ENCODE measurements at regions not wholly inside any gene's neighbourhood (a gene's known extent, or its start where the extent isn't known, plus 50 kb on each side); places are given as distances from the start of the nearest gene placed in this dataset.

GRCh38 chr14:49461529-49462401 is 124.4 kb downstream of the RPS29 start:
- no CpG with 5 or more reads among the region's 2 CpGs for WGBS (ENCODE audit: extremely low coverage, insufficient read length, low lambda C conversion rate)
- Histone ChIP-seq H3K9me3 (ENCODE audit: control insufficient read depth, low read depth, low read length) (no peaks in the 10 kb centered on the region), H3K14ac (ENCODE audit: insufficient read depth, low read length) (no peak overlapping the region), H2AFZ (ENCODE audit: low read length) (no peak overlapping the region), H2BK20ac (ENCODE audit: low read depth, low read length, poor library complexity, severe bottlenecking) (no peak overlapping the region), H3K18ac (ENCODE audit: insufficient read length, low read depth, low read length) (no peak overlapping the region), H3T11ph (ENCODE audit: low read length) (no peak overlapping the region), H2AK5ac (ENCODE audit: insufficient read length, low read length) (no peak overlapping the region), H4K5ac (ENCODE audit: insufficient read length, low read depth, low read length) (no peak overlapping the region), H3K9ac (ENCODE audit: extremely low read depth, insufficient read length, low read length) (no peak overlapping the region), H3K4ac (ENCODE audit: low read depth, low read length) (no peak overlapping the region), H3K4me1 (ENCODE audit: insufficient read depth, low read length) (peaks cover 2% of the 10 kb centered on the region; the same call in 1 of the 2 replicates), H2BK5ac (ENCODE audit: insufficient read length, low read length) (no peak overlapping the region), H3K23ac (ENCODE audit: insufficient read length, low read depth, low read length) (no peak overlapping the region), H3K79me1 (ENCODE audit: insufficient read depth, low read depth, low read length, poor library complexity, severe bottlenecking) (no peaks in the 10 kb centered on the region), H3K23me2 (ENCODE audit: insufficient read length, low read depth, low read length, poor library complexity, severe bottlenecking) (no peaks in the 10 kb centered on the region), H4K91ac (ENCODE audit: insufficient read length, low read depth, low read length) (no peak overlapping the region), H3K27me3 (ENCODE audit: insufficient read depth, low read length) (no peaks in the 10 kb centered on the region), H3K4me2 (ENCODE audit: insufficient read depth, insufficient read length, low read length) (no peak overlapping the region), H4K8ac (replicated peaks; ENCODE audit: insufficient read length, low read depth, low read length) (no peak overlapping the region), H3K56ac (ENCODE audit: insufficient read length, low read depth, low read length) (no peak overlapping the region), H3K27ac (ENCODE audit: insufficient read length, low read depth, low read length) (no peak overlapping the region), H2BK120ac (ENCODE audit: low read depth, low read length, poor library complexity, severe bottlenecking) (no peak overlapping the region), H2BK15ac (ENCODE audit: low read depth, low read length) (no peak overlapping the region), H4K20me1 (ENCODE audit: control insufficient read depth, insufficient read depth, insufficient read length) (no peaks in the 10 kb centered on the region), H3K79me2 (ENCODE audit: insufficient read depth, low read length) (no peaks in the 10 kb centered on the region), H2BK12ac (ENCODE audit: insufficient read length, low read depth, low read length) (no peak overlapping the region)
- no peak for DNase-seq
- Mint-ChIP-seq H3K27me3 (ENCODE audit: low read depth) (no peaks in the 10 kb centered on the region), H3K9me3 (no peaks in the 10 kb centered on the region; a peak in 1 of 5 replicates), H3K36me3 (ENCODE audit: insufficient read depth in 1 of 3, low read depth in 3 of 3) (no peaks in the 10 kb centered on the region; a peak in 1 of 7 replicates), H3K4me1 (peaks cover 14 to 19% of the 10 kb centered on the region in 2 experiments), H3K27ac (no peak overlapping the region), H3K4me3 (no peak overlapping the region)
- TF ChIP-seq, protein P1, sequence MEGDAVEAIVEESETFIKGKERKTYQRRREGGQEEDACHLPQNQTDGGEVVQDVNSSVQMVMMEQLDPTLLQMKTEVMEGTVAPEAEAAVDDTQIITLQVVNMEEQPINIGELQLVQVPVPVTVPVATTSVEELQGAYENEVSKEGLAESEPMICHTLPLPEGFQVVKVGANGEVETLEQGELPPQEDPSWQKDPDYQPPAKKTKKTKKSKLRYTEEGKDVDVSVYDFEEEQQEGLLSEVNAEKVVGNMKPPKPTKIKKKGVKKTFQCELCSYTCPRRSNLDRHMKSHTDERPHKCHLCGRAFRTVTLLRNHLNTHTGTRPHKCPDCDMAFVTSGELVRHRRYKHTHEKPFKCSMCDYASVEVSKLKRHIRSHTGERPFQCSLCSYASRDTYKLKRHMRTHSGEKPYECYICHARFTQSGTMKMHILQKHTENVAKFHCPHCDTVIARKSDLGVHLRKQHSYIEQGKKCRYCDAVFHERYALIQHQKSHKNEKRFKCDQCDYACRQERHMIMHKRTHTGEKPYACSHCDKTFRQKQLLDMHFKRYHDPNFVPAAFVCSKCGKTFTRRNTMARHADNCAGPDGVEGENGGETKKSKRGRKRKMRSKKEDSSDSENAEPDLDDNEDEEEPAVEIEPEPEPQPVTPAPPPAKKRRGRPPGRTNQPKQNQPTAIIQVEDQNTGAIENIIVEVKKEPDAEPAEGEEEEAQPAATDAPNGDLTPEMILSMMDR (conservative IDR thresholded peaks at IDR 0.05): peak; percentile 91

Measured in H9 (cell line).